Stimulated activated CD4-positive, alpha-beta T cell treated with anti-CD3 and anti-CD28 coated beads, Interleukin-15, amount 100 ng/mL, for 48 hours (primary cell): ENCODE measurements at regions not wholly inside any gene's neighbourhood (a gene's known extent, or its start where the extent isn't known, plus 50 kb on each side); places are given as distances from the start of the nearest gene placed in this dataset.

Source experiments
- DNase-seq, 2 donors: peaks; one replicate each; pipeline ENCODE4 v3.0.0-alpha.2; 2020; ENCODE audit warnings: low read depth in 2 of 2

DNA sequence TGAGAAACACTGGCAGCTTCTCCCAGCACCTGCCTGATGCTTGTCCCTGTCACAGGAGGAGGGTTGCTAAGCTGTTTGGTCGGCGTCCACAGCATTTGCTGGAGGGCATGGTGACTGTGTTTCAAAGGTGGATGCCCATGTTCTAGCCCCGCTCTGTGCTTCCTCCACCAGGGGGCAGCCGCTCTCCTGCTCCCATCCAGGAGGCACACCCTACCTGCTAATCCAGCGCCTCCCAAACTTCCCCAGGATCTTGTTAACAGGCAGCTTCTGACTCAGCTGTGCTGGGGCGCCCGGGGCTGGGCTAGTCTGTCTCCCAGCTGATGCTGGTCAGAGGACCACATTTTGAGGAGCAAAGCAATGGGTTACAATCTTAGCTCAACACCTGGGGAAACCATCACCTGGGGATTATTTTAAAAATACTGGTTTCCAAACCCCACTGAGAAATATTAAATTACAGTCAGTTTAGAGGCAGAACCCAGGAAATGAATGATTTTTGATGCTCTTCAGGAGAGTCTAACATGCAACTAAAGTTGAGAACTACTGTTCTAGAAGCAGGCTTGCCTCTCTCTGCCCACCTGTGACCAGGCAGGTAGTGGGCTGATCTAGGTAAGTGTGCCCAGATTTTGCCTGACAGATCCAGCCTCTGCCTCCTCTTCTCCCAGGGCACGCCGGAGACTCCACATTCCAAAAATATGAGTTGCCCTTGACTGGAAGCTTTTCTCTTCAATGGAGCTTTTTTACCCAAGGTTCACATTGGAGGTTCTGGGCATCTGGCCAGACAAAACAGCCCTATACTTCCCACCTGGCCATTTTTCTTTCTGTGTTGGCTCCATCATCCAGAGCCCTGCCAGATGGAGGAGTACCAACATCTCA is 92.7 kb upstream of the GPR26 start:
- peak in 1 of 2 donors; percentile 16 for DNase-seq

DNA sequence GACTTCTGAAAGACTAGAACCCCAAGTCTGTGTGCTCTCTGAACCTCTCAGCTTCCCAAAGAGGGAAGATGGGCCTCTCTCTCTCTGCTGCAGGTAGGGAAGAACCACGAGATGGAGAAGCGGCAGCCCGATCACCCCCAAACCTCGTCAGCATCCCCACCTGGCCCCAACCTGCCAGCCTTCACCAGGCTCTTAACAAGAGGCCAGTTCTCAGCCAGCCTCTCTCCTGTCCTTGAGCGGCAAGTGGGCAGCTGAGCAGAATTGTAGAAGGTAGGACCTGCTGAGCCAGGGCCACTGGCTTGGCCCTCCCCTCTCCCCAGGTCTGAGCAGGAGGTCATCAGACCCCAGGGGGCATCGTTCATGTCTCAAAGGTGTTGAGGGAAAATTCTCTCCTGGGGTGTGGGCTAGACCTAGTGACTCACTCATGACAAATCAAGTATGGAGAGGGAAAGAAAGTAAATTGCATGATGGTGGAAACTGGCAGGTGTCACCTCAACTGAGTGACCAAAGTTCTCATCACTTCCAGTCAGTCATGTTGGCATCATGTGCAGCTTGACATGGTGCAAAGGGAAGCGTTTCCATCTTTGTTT is 92.0 kb upstream of the GPR26 start:
- DNase-seq: no peak

DNA sequence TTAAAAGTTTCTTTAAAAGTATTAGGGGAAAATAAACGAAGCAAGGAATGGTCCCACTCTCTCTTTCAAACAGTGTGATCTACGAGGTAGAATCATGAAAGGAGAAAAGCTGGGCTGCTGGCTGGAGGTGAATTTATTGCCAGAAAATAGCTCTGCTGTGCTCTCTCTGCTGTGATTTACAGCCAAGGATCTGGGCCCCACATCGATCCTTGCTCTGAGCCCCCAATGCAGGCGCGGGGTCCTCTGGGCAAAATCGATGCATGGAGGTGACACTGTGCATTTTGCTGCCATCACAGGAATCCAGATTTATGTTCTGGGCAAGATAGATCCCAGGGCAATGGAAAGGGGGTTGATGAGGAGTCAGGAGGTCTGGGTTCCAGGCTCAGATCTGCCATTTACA is 91.0 kb upstream of the GPR26 start:
- no peak for DNase-seq

DNA sequence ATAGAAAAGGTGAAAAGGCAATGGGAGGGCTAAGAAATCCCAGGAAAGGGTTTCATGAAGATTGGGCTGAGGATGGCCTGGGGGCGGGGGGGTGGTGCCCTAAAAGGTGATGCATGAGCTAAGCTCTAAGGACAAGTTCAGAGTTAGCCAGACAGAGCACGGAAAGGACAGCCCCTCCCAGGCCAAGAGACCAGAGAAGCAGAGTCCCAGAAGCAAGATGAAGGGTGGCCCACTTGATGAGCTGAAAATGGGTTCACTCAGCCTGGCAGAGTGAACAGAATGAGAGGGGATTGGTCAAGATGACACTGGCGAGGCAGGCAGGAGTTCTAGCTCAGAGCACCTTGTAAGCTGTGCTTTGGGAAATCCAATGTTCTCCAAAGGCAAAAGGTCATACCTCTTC is 89.4 kb upstream of the GPR26 start:
- DNase-seq: no peak

DNA sequence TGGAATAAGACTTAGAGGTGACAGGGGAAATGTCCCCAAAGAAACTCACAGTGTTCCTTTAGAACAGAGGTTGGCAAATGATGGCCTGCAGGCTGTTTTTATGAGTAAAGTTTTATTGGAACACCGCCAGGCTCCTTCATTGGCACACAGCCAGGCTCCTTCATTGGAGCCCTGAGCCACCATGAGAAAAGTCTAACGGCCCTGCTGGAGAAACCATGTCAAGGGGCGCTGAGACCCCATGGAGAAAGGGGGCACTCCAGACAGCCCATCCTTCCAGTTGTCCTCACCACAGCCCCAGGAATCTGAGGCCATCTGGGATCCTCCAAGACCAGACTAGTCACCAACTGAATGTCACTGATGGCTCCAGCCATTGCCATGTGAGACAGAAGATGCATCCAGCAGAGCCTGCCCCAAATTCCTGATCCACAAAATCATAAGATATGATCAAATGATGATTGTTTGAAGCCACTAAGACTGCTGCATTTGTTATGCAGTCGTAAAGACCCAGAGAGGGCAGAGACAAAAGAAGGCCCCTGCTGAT is 88.2 kb upstream of the GPR26 start:
- no peak for DNase-seq

DNA sequence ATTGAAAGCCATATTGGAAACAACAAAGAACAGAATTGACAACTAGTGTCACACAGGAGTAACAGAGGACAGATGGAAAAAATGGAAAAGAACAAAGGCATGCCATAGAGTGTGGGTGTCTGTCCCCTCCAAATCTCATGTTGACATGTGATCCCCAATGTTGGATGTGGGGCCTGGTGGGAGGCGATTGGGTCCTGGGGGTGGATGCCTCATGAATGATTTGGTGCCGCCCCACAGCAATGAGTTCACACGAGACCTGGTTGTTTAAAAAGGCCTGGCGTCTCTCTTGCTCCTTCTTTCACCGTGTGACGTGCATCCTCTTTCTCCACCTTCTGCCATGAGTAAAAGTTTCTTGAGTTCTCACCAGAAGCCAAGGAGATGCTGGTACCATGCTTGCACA is 87.4 kb upstream of the GPR26 start:
- DNase-seq: no peak

DNA sequence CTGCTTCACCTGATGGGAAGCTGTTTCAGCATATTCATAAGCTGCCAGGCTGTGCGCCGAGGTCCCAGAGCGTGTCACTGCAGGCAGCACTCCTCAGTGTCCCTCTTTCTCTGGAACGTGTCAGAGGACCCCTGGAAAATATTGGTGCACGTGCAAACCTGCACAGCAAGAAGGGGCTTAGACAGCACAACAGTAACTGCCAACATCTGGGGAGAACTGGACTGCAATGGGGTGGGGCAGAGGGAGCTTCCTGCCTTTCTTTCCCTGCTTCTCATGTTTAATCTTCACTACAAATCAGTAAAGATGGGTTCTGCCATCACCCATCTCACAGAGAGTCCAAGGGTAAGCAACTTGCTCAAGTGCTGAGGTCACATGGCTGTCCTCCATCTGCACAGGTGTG is 86.5 kb upstream of the GPR26 start:
- no peak for DNase-seq

DNA sequence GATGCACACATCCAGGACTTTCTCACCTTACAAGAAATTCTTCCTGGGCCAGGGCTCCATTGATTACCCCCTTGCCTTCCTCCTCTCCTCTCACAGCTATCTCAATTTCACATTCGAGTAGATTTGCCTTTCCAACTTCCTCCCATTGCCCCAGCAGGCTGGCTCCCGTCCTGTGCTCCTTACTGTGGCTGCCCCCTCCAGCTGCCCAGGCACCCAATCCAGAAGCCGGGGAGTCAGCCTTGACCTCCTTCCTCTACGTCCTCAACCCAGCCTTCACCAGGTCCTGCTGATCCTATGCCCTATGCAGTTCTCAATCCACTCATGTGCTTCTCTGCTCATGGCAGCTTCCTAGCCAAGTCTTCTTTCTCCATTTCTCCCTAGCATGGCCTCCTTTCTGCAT is 85.7 kb upstream of the GPR26 start:
- no peak for DNase-seq

DNA sequence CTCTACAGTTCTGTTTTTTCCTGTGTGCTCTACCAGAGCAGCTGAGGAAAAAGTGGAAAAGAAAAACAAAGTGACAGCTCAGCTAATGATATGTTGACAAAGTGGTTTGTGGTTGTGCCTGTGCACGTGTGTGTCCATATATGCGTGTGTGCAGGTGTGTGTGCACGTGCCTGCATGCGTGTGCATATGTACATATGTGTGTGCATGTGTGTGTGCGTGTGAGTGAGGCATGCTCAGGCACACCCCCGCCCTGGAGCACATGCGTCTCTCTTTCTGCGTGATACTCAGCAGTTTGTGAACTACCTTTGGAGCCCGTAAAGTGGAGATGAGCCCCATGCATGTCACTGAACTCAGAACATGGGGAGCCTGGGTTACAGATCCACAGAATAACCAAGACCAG is 84.5 kb upstream of the GPR26 start:
- DNase-seq: no peak

DNA sequence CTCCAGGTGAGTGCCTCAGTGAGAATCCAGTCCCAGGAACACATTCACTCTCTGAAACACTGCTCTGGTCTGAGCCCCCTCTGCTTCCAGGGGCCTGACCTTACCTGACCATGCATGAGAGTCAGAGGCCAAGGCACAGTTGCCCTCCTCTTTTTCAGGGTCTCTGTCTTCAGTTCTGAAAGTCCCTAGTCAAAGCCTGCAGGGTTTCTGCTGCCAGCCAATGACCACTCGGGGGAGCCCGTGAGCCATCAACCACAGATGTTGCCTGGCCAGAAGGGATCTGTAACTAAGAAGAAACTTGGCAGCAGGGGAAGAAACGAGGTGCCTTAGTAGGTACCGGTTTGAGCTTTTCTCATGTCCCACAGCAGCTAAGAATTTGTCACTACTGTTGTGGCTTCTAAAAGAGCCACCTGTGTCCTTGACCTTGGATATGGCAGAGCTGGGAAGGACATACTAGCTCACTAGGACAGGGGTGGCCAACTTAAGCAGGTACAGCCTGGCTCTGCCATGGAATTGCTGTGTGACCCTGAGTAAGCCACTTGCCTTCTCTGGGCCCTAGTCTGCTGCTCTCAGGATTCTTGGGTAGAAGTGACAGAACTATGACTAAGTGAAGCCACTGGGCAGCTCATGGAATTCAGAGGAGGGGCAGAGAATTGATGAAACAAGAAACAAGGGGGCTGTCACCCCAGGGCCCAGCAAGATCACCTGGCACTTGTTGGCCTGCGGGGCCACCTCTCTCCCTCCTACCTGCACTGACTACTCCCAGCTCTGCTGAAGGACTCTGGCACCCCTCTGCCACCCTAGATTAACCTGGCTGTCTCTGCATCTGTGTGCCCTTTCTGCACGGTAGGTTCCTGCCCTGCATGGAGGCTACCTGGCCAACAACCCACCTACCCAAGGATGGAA is 83.8 kb upstream of the GPR26 start:
- DNase-seq: peak; percentile 36 to 53

DNA sequence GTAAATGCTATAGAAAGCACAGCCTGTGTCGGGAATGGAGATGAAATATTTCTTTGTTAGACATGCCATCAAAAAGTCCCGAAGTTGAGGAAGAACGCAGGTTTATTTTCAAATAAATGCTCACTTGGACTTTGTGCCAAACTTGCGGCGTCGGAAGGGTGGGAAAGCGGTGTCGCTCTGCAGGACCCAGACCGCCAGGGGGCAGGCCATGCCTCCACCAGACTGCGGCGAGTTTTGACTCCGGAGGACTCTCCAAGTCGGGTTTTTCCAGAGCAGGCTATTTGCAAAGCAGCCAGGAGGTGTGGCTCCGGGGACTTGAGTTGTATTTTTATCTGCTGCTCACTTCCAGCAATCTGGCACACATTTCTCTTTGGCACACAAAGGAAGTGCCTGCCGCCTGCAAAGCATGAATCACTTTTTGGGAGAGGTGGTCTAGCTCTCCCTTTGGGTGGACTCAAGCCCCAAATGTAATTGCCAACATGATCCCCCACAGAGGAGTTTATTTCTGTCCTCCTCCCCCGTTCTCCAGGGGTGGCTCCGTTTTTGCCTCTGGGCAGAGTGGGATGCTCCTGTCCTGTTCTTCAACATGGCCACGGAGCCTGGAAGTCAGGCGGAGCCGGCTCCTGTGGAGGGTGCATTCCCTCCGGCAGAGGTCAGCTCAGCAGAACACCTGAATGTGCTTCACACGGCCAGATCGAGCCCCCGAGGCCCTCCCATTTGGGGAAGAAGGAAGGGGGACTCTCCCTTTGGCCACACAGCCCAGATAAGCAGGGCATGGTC is 82.3 kb upstream of the GPR26 start:
- peak; percentile 19 to 32 for DNase-seq

DNA sequence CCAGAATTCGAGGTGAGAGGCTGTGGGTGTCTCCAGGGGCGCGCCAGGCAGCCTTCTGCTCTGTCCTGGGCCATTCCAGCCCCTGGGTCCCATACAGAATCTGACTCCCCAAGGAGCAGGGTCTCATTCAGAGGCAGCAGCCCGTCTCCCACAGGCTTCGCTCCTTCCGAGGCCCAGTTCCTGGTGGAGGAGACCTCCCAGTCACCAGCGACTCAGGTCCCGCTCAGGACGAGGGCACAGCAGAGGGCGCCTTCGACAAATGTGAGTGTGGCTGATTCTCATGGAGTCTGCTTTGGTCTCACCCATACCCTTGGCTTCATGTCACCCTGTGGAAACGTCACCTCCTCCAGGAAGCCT is 81.8 kb upstream of the GPR26 start:
- no peak for DNase-seq

DNA sequence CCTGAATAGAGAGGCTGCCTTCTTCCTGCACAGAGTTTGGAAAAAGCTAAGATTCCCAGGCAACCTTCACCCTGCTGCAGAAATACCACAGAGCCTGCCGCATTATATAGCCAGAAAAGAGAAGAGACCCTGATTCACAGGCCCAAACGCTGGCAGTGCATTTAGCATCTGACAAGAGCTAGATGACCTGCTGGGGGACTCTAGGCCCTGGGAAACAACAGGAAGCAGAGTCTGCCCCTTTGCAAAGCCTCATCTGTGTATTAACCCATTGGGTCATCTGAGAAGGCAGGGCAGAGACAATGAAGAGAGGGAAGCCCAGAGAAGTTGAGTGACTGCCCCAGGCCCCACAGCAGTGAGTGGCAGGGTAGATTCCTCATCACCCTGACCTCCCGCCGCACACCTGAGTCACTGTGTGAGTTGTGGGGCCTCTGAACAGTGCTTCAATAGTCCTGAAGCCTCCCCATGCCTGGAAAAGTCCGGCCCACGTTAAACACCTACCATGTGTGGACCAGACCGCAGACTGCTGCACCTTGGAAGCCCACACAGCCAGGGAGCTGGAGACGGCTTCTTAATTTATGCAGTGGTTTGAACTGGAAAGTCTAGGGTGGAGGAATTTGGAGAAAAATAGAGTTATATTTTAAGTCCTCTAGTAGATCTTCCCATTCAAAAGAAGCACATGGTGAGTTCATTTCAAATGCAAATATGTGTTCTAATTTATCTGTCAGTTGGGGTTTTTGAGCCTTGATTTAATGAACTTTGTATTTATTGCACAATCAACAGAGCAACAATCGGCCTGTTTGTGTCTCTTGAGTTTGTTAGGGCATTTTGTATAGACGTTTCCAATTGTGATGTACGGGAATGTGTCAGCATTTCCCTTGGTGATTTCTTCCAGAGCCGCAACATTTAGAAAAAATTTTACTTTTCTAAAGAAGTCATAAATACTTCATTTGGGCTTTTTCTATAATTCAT is 80.4 kb upstream of the GPR26 start:
- no peak for DNase-seq

DNA sequence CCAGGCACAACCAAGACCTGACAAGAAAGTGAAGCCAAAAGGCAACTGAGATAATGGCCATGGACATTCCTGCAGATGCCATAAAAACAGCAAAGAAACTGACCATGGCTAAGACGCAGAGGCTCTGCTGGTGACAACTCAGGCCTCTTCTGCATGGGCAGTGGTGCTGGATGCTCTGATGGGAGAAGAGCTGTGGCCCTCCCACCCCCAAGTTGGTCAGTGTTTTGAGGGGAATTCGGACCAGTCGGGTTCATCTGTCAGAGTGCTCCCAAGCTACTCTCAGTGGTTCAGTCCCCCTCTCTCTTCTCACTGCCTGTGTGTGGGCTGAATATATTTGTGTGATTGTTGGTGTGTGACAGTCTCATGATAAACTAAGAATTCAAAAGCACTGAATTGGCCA is 79.0 kb upstream of the GPR26 start:
- DNase-seq: no peak

DNA sequence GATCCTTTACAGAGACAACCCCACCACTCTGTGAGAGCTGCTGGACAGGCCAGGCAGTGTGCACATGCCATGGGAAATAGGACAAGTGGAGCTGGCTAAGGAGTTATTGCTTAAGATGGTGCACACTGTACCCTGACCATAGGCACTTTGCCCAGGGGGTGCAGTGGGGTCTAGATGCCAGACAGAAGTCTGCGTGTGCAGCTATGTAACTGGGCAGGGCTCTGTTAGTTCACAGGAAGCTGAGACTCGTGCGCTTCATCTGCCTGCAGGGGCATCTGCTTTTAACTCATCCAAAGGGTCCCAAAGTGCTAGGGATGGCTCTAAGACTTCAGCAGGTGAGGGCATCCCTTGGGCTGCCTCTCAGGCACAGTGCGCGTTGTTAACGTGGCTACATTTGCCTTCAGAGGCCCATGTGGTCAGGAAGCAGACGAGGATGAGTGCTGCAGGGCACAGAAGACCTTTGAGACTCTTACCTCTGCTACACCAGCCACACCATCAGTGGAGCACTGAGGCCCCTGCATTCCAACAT is 77.7 kb upstream of the GPR26 start:
- DNase-seq: no peak

DNA sequence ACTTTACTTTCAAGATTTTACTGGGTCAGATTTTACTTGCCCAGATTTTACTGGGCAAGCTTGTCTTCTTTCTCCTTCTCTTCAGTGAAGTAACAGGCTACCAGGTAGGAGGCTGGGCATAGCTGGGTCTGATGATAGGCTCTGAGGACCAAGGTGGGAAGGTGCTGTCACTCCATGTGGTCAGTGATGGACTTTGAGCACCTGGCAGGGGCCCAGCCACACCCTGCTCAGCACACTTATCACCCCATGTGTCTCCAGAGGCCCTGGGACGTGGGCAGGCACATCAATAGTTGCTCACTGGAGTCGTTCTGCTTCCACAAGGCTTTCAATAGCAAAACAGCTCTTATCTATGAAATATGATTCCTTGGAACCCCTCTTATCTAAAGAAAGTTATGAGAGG is 70.5 kb upstream of the GPR26 start:
- no peak for DNase-seq

DNA sequence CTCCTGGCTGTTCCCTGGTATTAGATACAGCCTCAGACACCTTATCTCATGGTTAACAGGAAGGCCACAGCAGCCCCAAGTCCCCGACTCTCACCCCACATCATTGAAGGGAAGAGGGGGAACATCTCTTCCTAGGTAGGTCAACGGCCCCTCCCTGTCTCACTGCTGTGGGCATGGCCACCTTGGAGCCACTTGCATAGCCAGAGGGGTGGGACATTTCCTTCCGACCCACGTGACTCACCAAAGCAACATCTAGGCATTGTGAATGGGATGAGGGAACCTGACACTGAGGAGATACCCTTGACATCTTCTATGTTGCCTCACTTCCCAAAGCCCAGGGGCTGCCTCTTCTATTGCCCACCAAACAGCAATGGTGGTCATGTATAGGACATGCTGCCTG is 68.5 kb upstream of the GPR26 start:
- no peak for DNase-seq

DNA sequence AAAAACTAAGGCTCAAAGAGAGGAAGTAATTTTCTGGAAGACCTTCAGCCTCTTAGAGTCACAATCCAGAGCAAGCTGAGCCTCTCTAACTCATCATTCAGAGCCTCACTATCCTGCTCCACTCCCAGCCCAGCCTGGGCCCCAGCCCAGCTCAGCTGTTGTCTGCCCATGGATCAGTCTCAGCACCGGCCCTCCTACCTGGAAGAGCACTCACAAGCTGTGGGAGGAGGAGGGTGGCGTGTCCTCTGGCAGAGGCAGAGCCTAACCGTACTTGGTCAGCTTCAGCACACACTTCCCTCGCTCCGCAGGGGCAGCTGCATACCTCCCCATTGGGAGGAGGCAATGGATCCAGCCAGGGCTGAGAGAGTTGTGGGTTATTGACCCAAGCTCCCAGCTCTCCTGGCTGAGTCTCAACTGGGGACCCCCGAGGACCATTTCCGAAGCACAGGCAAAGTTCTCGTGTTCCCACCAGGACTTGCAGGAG is 66.7 kb upstream of the GPR26 start:
- no peak for DNase-seq

DNA sequence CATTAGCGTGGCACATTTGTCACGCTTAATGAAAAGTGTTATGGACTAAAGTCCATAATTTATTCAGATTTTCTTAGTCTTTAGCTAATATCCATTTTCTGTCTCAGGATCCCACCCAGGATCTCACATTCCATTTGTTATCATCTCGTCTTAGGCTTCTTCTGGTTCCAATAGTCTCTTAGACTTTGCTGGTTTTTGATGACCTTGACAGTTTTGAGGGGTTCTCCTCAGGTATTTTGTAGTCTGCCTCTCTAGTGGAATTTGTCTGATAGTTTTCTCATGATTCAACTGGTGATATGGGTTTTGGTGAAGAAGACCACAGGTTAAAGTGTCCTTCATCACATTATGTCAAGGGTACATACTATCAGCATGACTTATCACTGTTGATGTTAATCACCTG is 66.0 kb upstream of the GPR26 start:
- no peak for DNase-seq

DNA sequence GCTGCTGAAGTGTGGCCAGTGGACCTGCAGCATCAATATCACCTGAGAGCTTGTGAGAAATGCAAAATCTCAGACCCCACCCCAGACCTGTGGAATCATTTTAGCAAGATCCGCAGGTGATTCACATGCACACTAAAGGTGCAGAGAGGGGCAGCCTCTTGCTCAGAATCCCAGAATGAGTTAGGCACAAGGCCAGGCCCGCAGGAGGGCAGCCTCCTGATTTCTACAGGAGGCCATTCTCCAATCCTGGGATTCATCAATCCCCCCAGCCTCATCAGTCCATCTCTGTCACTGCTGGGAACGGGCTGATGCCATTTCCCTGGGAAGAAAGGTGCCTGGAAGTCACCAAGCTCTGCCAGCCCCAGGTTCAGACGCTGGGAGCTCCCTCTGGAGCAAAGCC is 63.0 kb upstream of the GPR26 start:
- no peak for DNase-seq
